Stimulated activated effector memory CD8-positive, alpha-beta T cell treated with anti-CD3 and anti-CD28 coated beads, Interleukin-12 subunit alpha, Interleukin-12 subunit beta, amount 100 ng/mL, for 72 hours (primary cell): ENCODE measurements at regions not wholly inside any gene's neighbourhood (a gene's known extent, or its start where the extent isn't known, plus 50 kb on each side); places are given as distances from the start of the nearest gene placed in this dataset.
A peak's percentile ranks its signal among the peaks of the same experiment; 100 is the strongest.

ENCODE experiments used
- ATAC-seq: fragments of 150-1000 bp; cut with Tn5 transposase; 2 replicates; pipeline ENCODE4 v1.10.0; 2021
- DNase-seq, 2 donors: peaks; one replicate each; pipeline ENCODE4 v3.0.0; 2021 to 2022; ENCODE audit warnings: low spot score in 2 of 2
- H3K27ac Mint-ChIP-seq: one replicate; pipeline ENCODE4 v1.8.0; 2022; ENCODE audit warnings: mild to moderate bottlenecking, mixed read lengths
- H3K36me3 Mint-ChIP-seq: one replicate; pipeline ENCODE4 v1.8.0; 2022; ENCODE audit warnings: mild to moderate bottlenecking, mixed read lengths
- H3K4me1 Mint-ChIP-seq: one replicate; pipeline ENCODE4 v1.8.0; 2022; ENCODE audit warnings: mixed read lengths
- H3K4me3 Mint-ChIP-seq: one replicate; pipeline ENCODE4 v1.8.0; 2022; ENCODE audit warnings: mild to moderate bottlenecking, mixed read lengths
- H3K9me3 Mint-ChIP-seq: one replicate; pipeline ENCODE4 v1.8.0; 2022; ENCODE audit warnings: mixed read lengths

DNA sequence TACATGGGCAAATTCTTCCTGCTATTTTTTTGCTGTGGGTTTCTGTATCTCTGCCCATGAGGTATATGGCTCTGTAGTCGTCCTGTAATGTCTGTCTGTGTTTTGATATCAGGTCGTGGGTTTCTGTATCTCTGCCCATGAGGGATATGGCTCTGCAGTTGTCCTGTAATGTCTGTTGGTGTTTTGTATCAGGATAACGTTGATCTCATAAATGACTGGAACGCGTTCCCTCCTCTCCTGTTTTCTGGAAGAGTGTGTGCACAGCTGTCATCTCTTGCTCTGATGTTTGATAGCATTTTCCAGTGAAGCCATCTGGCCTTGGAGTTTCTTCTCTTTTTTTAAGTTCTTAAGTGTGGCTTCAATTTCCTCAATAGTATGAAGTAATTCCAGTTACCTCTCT, 57.2 kb downstream of the SOX1 start:
- ATAC-seq (no peak), DNase-seq (no peak)
- no peaks in the 10 kb centered on the region for H3K36me3 Mint-ChIP-seq
- H3K4me3 Mint-ChIP-seq = no peak overlapping the region
- H3K4me1 Mint-ChIP-seq = no peaks in the 10 kb centered on the region
- H3K9me3 Mint-ChIP-seq = no peaks in the 10 kb centered on the region
- H3K27ac Mint-ChIP-seq = no peak overlapping the region

DNA sequence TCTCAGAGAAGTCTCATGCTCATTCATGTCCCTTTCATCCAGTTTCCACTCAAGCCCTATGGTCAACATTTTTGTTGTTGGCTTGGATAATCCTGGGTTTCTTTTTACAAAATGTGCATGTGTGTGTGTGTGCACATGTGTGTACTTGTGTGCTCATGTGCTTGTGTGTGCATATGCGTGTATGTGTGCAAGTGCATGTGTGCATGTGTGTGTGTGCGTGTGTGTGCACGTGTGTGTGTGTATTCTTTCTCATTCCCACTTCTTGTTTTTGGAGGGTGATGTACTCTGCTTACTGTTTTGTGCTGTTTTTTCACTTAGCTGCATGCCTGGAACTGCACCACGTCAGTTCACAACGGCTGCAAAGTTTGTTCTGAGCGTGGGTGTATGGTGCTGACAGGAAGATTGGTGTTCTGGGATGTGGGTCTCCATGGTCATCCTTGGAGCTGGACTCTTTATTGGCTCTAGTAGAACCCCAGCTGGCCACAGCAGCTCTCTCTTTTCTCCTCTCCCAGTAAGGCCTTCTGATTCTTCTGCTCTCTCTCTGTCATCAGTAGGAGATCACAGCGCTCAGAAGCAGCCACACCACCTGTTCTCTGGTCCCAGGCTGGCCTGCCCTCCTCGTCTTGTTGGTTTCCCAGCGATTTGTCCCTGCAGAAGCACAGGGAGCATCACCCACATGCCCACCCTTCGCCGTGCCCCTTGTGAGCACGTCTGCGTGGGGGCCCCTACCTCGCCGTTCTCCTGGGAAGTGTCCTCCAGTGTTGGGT, 60.8 kb downstream of the SOX1 start:
- ATAC-seq = no peak
- no peaks in the 10 kb centered on the region for H3K36me3 Mint-ChIP-seq
- no peaks in the 10 kb centered on the region for H3K9me3 Mint-ChIP-seq
- H3K4me1 Mint-ChIP-seq = no peaks in the 10 kb centered on the region
- H3K27ac Mint-ChIP-seq = no peak overlapping the region
- H3K4me3 Mint-ChIP-seq = no peak overlapping the region
- DNase-seq = no peak

DNA sequence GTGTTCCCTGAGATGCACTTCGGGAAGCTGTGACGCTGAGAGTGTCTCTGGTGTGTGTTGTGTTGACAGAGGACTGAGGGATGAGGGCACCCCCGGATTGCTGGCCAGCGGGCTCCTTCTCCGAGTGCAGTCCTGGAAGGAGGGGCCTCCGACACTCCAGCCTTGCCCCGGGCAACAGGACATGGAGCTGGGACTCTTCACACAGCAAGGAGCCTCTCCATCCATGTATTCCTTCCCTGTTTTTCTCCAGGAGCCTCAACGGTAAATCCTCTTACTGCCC, 61.3 kb downstream of the SOX1 start:
- Mint-ChIP-seq H3K4me1 (no peaks in the 10 kb centered on the region), H3K4me3 (no peak overlapping the region), H3K27ac (no peak overlapping the region), H3K9me3 (no peaks in the 10 kb centered on the region), H3K36me3 (no peaks in the 10 kb centered on the region)
- no peak for DNase-seq
- ATAC-seq = no peak

DNA sequence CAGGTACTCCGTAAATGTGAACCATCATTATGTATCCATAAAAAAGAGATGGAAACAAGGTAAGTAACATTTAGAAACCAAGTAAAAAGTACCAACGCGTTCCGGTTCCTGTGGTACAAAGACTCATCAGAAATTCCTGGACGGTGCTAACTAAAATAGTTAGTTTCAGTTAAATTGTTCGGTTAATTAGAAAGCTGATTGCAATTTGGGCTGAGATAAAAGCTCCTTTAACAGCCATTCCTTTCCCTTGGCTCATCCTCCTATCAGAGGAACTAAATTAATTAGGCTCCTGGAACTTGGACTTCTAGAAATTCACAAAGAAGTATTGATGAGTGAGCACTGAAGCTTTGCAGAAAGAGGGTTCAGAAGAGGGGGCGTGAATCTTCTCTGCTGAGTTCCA, 63.5 kb downstream of the SOX1 start:
- H3K27ac Mint-ChIP-seq = no peak overlapping the region
- H3K4me1 Mint-ChIP-seq = no peaks in the 10 kb centered on the region
- no peak overlapping the region for H3K4me3 Mint-ChIP-seq
- H3K9me3 Mint-ChIP-seq = no peaks in the 10 kb centered on the region
- no peaks in the 10 kb centered on the region for H3K36me3 Mint-ChIP-seq
- DNase-seq (no peak), ATAC-seq (no peak)

DNA sequence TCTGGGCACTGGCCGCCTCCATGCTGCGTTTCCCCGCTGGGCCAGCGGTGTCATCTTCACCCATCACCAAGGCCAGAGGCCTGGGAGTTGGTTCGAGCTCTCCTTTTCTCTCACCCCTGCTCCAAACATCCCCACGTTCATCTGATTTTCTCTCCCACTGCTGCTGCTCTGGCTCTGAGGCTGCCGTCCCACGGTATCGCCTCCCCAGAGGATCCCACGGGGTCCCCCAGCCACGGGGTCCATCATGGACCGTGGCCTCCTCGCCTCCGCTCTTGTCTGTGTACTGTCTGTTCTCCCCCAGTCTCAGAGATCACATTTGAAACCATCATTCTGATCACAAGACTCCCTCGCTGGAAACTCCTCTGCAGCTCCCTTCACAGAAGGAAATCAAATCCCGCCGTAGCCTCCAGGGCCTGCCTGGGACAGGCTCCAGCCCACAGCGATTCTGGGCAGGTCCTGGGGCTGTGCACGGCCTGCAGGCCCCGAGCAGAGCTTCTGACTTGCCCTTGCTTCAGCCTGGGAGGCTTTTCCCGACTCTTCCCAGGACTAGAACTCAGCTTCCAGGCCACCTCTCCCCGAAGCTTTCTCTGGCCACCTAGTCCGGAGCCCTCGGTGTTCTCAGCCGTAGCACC, 64.2 kb downstream of the SOX1 start:
- no peak for DNase-seq
- H3K4me1 Mint-ChIP-seq = no peaks in the 10 kb centered on the region
- no peaks in the 10 kb centered on the region for H3K9me3 Mint-ChIP-seq
- no peaks in the 10 kb centered on the region for H3K36me3 Mint-ChIP-seq
- no peak overlapping the region for H3K4me3 Mint-ChIP-seq
- ATAC-seq = no peak
- H3K27ac Mint-ChIP-seq = no peak overlapping the region

DNA sequence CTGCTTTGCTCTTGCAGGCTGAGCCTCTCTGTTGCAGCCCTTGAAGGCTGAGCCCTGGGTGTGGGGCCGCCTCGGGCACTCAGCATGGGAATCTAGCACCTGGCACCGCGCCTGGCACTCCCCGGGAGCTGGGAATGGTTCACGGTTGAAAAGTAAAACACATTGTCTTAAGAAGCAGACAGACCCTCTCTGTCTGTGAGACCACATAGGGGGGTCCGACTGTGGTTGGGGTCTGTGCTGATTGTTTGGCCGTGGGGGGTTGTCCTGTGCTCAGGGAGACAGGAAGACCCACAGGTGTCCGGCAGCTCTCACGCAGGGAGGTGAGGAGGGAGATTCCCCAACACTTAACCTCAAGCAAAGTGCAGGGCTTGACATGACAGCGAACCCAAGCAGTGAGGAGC, 64.8 kb downstream of the SOX1 start:
- H3K27ac Mint-ChIP-seq = no peak overlapping the region

DNA sequence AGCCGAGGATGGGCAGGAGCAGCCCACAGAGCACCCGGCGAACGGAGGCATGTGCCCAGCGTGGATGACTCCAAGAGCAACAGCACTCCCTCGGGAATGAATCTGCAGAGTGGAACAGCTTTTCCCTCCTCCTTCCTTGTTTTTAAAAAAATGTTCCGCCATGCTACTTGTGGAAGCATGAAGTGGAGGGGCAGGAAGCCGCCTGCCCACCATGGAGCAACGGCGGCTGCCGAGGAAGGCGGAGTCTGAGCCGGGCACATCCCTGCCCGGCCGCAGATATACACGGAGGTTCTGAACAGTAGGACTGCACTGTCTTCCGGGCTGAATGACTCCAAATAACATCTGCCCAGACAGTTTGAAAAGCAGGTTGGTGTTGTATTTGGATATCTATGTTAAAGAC, 65.2 kb downstream of the SOX1 start:
- Mint-ChIP-seq H3K4me3 (no peak overlapping the region), H3K36me3 (no peaks in the 10 kb centered on the region), H3K9me3 (no peaks in the 10 kb centered on the region), H3K27ac (no peak overlapping the region), H3K4me1 (no peaks in the 10 kb centered on the region)
- ATAC-seq (no peak), DNase-seq (no peak)

More for the DNA sequence above, 64.8 kb downstream of the SOX1 start:
- Mint-ChIP-seq H3K4me1 (no peaks in the 10 kb centered on the region), H3K4me3 (no peak overlapping the region), H3K36me3 (no peaks in the 10 kb centered on the region), H3K9me3 (no peaks in the 10 kb centered on the region)
- ATAC-seq (no peak), DNase-seq (no peak)

DNA sequence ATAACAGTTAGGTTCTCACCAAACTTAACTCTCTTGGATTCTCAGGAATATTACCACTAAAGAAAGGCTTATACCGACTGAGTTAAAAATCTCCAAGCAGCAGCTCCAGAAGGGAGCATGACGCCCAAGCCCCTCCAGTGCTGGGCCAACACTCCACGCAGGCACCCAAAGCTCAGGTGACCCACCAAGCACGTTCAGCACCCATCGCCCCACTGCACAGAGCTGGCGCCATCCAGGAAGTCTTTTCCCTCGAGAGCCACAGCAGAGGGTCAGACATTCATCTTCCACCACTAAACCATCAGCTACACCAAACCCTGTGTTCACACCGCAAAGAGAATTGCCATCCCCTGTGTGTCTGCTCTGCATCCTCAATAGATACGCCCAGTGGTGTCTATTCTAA, 65.7 kb downstream of the SOX1 start:
- ATAC-seq (no peak), DNase-seq (no peak)
- H3K36me3 Mint-ChIP-seq = no peaks in the 10 kb centered on the region
- no peak overlapping the region for H3K4me3 Mint-ChIP-seq
- no peaks in the 10 kb centered on the region for H3K4me1 Mint-ChIP-seq
- H3K9me3 Mint-ChIP-seq = no peaks in the 10 kb centered on the region
- H3K27ac Mint-ChIP-seq = no peak overlapping the region

DNA sequence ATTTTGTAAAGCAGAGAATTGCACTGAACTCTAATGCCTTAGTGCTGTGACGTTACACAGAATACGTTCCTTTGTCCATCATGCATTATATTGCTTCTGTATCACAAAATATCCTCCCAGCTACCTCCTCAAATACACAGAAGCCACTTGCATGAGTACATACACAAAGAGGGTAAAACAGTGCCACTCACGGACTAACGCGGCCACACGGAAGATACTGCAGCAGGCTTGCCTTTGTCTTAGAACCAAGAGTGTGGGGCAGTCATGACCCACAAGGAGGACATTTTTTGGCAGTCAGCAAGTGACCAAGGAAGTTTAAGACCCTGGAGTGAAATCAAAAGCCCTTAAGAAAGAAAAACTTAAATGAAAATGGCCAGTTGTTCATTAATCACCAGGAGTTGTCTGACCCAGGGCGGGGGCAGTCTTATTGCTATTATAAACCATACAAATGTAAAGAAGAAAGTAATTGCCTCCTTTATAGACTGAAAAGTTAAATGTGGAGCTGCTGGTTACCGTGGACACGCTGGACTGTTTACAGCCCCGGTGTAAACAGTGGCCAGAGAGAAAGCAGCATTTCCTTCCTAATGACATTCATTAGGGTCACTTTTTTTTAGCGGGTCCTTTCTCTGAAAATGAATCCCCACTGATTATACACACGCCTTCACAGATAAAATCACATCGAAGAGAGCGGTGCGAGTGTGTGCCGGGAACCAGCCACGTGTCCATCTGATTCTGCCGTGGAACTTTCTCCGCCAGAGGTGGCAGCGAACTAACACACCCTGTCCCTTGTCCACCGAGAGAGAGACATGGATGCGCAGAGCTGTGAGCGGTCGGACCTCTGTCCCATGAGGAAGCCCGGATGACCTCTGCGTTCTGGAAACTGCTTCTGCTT, 66.8 kb downstream of the SOX1 start:
- H3K9me3 Mint-ChIP-seq = no peaks in the 10 kb centered on the region
- DNase-seq = no peak
- H3K36me3 Mint-ChIP-seq = no peaks in the 10 kb centered on the region
- H3K27ac Mint-ChIP-seq = no peak overlapping the region
- no peak overlapping the region for H3K4me3 Mint-ChIP-seq
- no peaks in the 10 kb centered on the region for H3K4me1 Mint-ChIP-seq
- ATAC-seq = no peak

DNA sequence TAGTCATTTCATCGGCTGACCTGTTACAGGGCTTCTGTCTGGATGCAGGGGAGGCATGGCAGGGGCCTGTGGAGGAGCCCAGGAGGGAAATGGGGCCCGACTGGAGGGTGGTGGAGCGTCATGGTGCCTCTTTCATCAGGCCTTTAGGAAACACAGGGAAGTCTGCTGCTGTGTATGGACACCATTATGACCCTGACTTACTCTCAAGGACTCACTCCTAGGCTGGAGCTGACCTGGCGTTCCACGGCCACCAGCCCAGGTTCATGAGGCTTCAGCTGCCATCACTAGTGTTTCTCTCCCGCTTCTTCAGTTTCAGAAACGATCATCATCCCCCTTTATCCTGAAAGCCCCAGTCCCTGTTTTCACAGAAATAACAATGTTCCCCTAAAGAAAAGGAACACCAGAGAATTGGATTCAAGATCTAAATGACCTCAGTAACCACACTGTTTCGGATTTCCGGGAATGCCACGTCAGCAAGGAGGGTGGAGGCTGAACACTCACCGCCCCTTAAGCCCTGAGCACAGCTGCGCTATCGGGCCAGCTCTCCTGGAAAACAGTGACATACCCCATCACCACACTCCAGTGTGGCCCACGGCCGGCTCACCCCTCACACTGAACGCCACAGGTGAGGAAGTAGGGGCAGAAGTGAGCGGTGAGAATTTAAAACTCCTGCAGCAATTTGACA, 67.6 kb downstream of the SOX1 start:
- Mint-ChIP-seq H3K4me1 (no peaks in the 10 kb centered on the region), H3K27ac (no peak overlapping the region), H3K36me3 (no peaks in the 10 kb centered on the region), H3K4me3 (no peak overlapping the region), H3K9me3 (no peaks in the 10 kb centered on the region)
- DNase-seq (no peak), ATAC-seq (no peak)

DNA sequence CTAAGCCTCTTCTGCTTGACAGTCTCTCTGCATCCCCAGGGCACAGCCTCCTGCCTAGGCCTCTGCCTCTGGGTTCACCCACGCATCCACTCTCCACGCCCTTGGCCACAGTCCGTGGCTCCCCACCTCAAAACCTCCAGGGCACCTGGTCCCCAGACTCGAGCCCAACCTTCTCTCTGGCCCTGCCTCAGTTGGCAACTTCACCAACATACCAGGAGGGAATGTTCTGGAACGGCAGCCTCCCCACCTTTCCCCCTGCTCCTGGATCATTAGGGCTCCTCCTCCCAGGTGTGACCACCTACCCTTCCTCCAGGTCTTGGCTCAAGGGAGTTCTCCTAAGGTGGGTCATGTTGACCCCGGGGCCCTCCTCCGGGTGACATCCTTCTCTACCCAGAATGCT, 69.1 kb downstream of the SOX1 start:
- Mint-ChIP-seq H3K4me3 (no peak overlapping the region), H3K36me3 (no peaks in the 10 kb centered on the region), H3K9me3 (no peaks in the 10 kb centered on the region), H3K27ac (no peak overlapping the region), H3K4me1 (no peaks in the 10 kb centered on the region)
- DNase-seq (no peak), ATAC-seq (no peak)

DNA sequence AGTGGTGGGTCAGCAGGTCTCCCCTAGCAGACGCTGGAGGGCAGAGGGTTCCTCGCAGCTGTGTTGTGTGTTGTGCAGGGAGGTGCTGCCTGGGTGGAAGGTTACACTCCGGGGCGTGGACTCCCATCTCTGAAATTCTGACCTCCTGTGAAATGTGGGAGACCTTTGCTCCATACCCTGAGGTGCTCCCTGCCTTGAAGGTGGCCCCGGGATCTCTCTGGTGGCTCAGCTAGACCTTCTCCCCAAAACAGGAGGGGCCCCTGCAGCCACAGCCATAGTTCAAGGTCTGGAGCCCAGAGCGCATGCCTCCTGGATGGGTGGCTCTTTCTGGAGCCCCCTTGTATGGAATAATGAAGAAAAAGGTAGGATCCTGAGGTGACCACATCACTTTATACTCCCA, 70.2 kb downstream of the SOX1 start:
- Mint-ChIP-seq H3K4me3 (no peak overlapping the region), H3K9me3 (no peaks in the 10 kb centered on the region), H3K4me1 (no peaks in the 10 kb centered on the region), H3K36me3 (no peaks in the 10 kb centered on the region), H3K27ac (no peak overlapping the region)
- ATAC-seq (no peak), DNase-seq (no peak)

DNA sequence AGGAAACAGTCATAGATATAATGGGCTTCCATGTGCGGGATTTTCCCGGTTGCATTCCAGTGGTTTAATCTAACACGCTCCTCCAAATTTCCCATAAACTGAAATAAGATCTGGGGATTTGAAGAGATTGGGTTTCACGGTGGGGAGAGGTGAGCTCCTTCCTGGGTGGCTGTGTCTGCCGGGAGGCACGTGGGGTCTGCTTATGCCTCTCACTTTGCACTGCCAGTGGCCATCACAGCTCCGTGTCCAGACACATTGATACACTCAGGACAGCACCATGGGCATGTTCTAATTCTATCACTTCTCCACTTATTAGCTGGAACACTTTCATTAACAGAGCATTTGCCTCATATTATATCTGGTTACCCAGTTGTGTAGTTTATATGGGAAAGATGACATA, 73.4 kb downstream of the SOX1 start:
- no peak overlapping the region for H3K27ac Mint-ChIP-seq
- H3K9me3 Mint-ChIP-seq = no peaks in the 10 kb centered on the region
- ATAC-seq (no peak), DNase-seq (no peak)
- no peaks in the 10 kb centered on the region for H3K36me3 Mint-ChIP-seq
- H3K4me3 Mint-ChIP-seq = no peak overlapping the region
- H3K4me1 Mint-ChIP-seq = no peaks in the 10 kb centered on the region

DNA sequence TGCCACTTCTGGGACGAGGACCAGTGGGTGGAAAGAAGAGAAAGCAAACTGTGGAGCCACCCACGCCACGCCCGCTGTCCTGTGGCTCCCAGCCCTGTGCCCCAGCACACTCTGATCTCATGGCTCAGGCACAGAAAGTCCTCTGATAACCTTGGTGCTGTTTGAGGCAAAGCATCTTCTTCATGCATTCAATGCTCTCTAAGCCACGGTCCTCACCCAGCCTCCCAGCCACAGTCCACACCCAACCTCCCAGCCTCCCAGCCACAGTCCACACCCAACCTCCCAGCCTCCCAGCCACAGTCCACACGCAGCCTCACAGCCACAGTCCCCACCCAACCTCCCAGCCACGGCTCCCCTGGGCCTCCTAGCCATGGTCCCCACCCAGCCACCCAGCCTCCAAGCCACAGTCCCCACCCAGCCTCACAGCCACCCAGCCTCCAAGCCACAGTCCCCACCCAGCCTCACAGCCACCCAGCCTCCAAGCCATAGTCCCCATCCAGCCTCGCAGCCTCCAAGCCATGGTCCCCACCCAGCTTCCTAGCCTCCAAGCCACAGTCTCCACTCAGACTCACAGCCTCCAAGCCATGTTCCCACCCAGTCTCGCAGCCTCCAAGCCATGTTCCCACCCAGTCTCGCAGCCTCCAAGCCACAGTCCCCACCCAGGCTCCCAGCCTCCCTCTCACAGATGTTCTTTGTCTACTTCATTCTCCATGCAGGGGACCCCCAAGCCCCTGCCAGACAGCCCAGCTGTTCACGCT, 74.9 kb downstream of the SOX1 start:
- Mint-ChIP-seq H3K36me3 (no peaks in the 10 kb centered on the region), H3K4me3 (no peak overlapping the region), H3K27ac (no peak overlapping the region), H3K9me3 (no peaks in the 10 kb centered on the region), H3K4me1 (no peaks in the 10 kb centered on the region)
- ATAC-seq (peak; percentile 3), DNase-seq (no peak)

DNA sequence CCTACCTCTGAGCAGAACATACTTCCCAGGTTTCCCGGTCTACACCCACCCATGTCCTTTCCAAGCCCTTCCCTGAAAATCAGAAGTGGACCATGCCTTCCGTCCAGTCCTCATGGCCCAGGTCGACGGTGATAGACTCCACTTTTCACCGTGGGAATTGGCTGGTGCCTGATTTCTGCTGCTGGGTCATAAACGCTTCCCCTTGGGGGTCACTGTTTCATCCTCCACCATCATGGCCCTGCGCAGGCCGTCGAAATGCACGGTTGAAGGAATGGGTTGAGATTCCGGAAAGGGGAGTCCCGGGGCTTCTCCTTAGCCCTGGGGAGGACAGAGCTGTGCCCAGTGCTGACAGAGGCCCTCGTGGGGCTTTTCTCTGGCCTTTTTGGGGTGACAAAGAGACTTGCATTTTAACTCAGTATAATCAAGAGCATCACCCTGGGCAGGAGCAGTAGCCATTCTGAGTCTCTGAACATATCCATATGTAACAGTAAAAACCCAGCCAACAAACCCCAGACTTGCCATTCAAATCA, 75.5 kb downstream of the SOX1 start:
- DNase-seq (no peak), ATAC-seq (no peak)
- no peak overlapping the region for H3K27ac Mint-ChIP-seq
- H3K36me3 Mint-ChIP-seq = no peaks in the 10 kb centered on the region
- H3K9me3 Mint-ChIP-seq = no peaks in the 10 kb centered on the region
- H3K4me1 Mint-ChIP-seq = no peaks in the 10 kb centered on the region
- H3K4me3 Mint-ChIP-seq = no peak overlapping the region
